ENCODE measurements at regions not wholly inside any gene's neighbourhood (a gene's known extent, or its start where the extent isn't known, plus 50 kb on each side); places are given as distances from the start of the nearest gene placed in this dataset.
A peak's percentile ranks its signal among the peaks of the same experiment; 100 is the strongest.
"Not testable (repeated sequence)": the region's sequence is repeated elsewhere in the genome, so short reads cannot be mapped to it uniquely, and the experiment has no call there.

DNA sequence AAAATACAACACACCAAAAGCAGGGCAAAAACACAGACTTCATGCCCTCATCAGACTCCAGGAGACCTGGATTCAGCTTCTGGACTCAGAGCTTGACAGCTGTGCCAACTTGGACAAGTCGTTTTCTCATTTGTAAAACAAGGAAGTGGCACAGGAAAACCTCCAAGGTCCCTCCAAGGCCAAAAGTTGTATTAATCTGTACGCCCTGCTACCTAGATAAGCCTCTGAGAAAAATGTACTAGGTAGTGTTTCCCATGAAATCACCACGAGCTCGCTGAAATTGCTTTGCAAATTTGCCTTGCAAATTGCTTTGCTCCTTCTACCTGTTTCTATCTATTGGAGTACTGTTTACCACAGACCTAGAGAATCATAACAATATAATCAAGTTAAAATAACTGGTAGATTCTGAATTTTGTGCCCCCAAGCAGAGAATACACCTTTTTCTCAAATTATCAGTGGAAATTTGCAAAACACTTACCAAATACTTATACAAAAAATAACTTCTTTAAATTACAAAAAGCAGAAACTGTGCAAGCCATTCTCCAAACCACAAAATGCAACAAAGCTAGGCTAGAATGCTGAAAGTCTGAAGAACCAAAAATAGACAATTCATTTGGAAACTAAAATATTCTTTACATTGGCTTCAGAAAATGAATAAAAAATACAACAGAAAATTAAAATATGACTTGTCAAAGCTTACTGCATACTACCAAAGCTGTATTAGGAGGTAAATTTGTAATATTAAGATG, 158.1 kb upstream of the CHST15 start:
- Histone ChIP-seq H3K4me3 (no peak overlapping the region), H3K27ac (peak overlapping the region in 2 of 21 experiments; percentile 22 to 38)

DNA sequence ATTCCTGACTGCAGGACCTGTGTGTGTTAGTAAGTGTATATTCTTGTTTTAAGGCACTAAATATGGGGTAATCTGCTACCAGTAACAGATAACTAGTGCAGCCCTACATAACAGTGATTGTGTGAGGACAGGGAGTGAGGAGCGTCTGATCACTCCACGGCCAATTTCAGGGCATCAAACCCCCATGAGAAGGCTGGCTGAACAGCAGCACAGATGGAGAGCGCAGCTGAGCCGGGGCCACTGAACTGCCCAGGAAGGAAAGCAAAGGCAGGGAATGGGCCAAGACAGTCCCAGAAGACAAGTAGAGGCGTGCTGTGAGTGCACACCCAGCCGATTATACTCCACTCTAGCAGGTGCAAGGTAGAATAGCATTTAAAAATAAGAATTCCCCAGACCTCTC, 157.1 kb upstream of the CHST15 start:
- H3K27ac ChIP-seq, result no peak overlapping the region
- H3K4me3 ChIP-seq, result no peak overlapping the region

DNA sequence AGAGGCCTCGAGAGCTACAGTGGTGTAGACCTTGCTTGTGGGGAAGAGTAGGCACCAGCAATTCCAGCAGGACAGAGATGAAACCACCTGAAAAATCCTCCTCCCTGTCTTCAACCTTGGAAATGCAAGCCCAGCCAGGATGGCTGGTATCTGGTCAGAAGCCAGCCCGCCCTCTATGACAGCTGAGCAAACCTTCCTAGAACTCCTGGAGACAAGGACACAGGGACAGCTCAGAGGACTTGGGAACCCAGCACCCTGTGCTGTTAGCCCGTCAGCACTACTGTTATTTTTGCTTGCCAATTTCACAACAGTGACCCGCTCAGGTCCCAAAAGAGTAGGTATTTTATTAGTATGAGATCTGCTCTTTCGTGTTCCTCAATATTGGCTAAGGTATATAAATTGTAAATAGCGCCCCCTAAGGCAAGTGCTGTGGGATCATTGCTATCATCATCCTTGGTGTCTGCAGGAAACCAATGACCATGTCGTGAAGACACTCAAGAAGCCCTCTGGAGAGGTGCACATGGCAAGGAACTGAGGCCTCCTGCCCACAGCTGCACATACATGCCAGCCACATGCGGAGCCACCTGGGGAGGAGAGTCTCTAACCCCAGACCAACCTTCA, 156.5 kb upstream of the CHST15 start:
- no peak overlapping the region for H3K27ac ChIP-seq
- no peak overlapping the region for H3K4me3 ChIP-seq

DNA sequence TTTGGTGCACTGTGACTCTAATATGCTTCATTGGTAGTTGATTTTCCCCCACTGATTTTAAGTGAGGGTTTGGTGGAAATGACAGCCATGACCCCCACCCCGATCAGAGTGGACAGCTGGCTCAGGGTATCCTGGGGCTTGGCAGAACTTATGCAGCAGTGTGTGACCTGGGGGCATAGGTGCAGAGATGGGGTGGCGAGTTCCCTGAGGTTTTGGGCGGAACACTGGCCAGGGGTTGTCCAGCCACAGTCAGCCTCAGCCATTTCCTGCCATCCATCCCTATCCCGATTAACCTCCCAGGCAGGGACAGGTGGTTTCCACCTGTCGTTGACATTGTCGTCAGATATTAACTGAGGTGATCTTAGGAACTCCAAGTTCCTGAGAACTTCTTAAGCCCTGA, 155.8 kb upstream of the CHST15 start:
- no peak overlapping the region for H3K4me3 ChIP-seq

DNA sequence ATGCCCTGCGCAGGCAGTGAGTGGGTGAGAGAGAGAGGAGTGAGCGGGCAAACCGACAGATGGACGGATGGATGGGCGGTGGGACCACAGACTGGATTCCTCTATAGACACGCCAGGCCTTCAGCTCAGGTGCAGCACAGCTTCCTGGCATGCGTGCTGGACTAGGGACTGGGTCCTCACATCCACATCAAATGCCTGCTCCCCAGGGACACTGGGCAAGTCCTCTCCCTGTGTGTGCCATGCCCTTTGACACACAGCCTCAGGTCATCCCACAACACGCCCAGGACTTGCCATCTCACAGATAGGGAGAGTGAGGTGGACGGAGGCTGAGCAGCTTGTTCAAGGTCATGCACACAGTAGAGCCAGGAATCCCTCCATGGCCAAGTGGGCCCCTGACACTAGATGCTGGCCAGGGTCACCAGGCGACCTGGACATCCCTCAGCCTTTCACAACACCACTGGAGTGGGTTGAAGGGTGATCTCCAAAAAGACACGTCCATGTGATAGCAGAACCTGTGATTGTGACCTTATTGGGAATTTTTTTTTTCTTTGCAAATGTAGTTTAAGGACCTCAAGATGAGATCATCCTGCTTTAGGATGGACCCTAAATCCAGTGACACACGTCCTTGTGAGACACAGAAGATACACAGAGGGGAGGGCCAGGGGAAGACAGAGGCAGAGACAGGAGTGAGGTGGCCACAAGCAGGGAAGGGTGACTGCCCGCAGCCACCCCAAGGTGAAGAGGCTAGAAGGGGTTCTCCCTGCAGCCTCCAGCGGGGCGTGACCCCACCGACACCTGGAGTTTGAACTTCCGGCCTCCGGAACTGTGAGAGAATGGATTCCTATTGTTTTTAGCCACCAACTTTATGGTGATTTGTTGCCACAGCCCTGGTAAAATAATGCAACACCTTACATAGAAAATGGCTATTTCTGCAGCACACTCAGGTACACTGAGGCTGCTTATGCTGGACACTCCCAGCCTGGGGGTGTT, 155.0 kb upstream of the CHST15 start:
- no peak overlapping the region for H3K27ac ChIP-seq
- no peak overlapping the region for H3K4me3 ChIP-seq

More for the DNA sequence above, 155.8 kb upstream of the CHST15 start:
- H3K27ac ChIP-seq, result no peak overlapping the region

DNA sequence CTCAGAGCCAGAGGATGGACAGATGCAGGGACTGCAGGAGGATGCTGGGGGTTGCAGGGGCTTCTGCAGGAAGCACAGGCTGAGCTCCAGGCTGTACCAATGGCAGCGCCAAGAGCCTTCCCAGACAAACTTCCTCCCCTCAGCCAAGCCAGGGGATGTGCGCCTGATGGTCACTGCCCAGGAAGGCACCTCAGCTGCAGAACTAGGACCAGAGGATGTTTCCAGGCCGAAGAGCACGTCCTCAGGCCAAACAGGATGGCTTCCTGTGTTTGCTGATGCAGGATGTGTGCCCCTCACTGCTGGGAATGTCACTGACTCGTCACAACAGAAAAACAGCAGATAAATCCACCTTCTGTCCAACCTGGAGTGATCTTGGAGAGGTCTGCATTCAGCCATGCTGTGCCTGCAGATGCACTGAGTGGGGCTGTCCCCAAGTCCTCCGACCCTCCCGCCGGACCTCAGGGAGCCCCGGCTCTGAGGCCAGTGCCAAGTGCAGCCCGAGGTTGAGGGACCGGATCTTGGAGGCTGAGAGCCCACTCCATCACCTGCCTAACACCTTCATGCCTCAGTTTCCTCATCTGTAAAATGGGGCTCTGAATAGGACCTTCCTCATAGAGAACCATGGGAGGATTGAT, 152.5 kb upstream of the CHST15 start:
- Histone ChIP-seq H3K27ac (no peak overlapping the region), H3K4me3 (no peak overlapping the region)

DNA sequence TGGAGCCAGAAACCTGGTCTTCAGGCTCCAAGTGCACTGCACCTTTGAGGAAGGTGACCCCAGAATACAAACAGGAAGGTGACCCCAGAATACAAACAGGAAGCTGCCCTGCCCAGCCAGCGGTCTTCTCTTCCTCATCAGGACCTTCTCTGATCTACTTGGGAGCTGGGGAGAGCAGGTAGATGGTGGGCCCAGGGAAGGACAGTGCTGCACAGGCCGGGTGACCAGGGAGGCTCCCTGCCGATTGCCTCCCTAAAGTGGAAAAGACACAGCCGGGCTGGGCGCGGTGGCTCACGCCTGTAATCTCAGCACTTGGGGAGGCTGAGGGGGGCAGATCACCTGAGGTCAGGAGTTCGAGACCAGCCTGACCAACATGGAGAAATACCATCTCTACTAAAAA, 151.8 kb upstream of the CHST15 start:
- Histone ChIP-seq H3K27ac (no peak overlapping the region), H3K4me3 (no peak overlapping the region)

DNA sequence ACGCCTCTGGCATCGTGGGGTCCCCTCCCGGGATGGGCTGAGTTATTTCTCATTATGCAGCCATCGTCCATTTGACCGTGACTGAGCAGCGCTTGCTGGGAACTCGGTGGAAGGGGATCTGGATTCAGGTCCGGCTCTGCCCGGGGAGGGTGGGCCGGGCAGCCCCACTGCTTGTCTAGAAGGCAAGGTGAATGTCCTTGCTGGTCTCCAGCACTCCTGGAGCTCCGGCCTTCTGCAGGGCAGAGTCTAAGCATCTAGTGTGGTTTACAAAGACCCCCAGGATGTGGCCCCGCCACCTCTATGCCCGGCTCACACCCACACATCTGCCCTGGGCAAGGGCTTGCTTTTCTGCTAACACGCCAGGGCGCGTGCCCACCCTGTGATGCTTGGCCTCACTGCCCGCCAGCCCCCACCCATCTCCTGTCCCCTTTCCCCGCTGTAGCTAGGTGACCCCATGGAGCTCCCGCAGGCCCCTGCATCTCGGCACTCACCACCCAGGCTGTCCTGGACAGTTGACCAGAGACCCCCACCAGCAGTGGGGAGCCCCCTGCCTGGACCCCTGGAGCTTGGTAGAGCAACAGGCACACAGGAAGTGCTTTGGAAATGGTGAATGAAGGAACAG, 151.0 kb upstream of the CHST15 start:
- Histone ChIP-seq H3K4me3 (no peak overlapping the region), H3K27ac (no peak overlapping the region)

DNA sequence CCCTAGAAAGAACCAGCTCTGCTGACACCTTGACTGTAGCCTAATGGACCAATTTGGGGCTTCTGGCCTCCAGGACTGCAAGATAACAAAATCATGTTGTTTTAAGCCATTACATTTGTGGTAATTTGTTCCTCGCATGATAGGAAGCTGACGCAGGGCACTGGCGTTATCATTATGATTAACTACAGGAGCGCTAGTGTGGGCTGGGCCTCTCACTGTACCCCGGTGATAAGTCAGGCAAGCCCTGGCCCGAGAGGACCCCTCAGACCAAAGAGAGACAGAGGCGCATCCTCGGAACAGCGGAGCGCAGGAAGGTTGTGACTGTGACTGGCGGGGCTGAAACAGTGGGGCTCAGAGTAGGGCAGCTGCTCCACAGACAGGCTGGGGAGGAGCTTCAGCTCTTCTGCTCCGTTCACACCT, 150.3 kb upstream of the CHST15 start:
- Histone ChIP-seq H3K4me3 (no peak overlapping the region), H3K27ac (no peak overlapping the region)

DNA sequence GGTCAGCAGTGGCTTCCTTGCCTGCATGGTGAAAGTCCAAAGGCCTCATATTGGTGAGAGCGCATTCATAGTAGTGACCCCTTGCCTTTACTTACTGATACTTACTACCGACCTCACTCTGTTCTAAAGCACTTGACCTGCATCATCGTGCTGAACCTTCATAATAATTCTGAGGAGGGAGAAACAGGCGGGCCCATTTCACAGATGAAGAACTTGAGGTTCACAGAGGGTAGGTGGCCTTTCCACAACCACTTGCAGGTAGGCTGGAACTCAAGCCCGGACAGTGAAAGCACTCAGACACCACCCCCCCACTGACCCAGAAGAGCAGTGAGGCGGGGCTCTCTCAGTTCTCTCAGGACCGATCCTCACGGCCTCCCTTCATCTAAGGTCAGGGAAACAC, 149.4 kb upstream of the CHST15 start:
- Histone ChIP-seq H3K4me3 (no peak overlapping the region), H3K27ac (no peak overlapping the region)

DNA sequence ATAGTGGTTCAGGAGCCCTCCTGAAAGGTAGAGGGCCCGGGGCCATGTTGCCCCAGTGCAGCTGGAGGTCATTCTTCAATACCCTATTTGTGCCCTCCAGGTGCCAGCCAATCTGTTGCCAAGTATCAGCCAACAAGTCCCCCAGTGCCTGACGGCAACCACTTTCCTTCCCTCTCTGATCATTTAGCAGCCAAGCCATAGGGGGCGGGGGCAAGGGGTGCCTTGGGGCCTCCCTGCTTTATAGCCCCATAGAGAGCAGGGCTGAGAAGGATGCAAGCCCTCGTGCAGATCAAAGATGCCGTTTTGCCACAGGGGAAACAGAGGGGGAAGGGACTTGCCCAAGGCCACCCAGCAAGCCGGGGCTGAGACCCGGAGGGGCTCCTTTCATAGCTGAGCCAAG, 149.0 kb upstream of the CHST15 start:
- H3K4me3 ChIP-seq, result no peak overlapping the region
- no peak overlapping the region for H3K27ac ChIP-seq

DNA sequence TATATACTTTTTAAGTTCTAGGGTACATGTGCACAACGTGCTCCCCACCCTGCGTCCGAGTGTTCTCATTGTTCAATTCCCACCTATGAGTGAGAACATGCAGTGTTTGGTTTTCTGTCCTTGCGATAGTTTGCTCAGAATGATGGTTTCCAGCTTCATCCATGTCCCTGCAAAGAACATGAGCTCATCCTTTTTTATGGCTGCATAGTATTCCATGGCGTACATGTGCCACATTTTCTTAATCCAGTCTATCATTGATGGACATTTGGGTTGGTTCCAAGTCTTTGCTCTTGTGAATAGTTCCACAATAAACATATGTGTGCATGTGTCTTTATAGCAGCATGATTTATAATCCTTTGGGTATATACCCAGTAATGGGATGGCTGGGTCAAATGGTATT, 148.1 kb upstream of the CHST15 start:
- H3K27ac ChIP-seq, H3K4me3 ChIP-seq: not testable (repeated sequence)

DNA sequence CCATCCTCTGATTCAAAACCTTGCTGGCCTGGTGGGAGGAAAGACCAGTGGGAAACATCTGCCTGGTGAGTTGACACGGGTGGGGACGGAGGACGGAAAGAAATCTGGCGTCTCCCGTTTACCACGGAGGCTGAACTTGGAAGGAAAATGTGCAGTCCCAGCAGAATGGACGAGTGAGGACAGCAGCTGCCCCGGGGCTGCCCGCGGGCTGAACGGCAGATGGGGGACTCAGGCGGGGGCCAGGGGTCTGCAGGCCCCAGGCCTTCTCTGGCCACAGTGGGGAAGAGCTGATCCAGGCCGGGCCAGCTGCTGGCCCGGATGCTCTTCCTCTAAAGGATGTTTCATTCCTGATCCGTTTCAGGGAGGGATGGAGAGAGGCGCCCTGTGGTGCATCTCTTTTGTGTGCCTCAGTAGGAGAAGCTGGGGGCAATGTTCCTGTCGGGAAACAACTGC, 147.5 kb upstream of the CHST15 start:
- Histone ChIP-seq H3K4me3 (no peak overlapping the region), H3K27ac (peak overlapping the region in 1 of 21 experiments; percentile 50)

DNA sequence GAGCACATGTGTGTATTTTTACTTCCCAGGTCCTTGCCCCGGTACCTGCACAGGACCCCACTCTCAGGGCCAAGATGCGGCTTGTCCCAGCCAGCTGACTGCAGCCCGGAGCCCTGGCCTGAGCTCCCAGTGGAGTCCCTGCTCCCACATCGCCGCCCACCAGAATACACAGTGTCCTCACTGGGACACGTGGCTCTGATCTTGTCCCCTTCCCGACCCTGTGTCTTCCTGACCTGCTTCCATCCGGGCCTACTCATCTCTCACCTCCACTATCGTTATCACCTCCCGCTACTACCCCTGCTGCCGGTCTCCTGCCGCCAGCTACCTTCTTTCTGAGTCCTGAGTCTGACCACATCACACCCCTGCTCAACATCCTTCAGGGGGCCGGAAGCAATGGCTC, 146.3 kb upstream of the CHST15 start:
- no peak overlapping the region for H3K27ac ChIP-seq

DNA sequence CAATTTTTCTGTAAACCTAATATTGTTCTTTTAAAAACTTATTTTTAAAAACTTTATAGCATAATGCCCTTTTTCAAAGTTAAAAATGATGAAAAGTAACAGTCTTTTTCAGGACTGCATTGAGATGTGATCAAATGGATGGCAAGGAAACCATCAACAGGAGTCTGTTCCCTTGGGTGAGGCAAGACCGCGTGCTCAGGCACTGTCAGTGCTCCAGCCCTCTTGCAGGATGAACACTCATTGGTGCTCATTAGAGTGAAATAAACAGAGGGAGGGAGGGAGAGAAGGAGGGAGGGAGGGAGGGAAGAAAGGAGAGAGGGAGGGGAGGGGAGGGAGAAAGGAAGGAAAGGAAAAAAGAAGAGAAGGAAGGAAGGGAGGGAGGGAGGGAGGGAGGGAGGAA, 145.7 kb upstream of the CHST15 start:
- Histone ChIP-seq H3K27ac (no peak overlapping the region), H3K4me3 (no peak overlapping the region)

More for the DNA sequence above, 146.3 kb upstream of the CHST15 start:
- no peak overlapping the region for H3K4me3 ChIP-seq

DNA sequence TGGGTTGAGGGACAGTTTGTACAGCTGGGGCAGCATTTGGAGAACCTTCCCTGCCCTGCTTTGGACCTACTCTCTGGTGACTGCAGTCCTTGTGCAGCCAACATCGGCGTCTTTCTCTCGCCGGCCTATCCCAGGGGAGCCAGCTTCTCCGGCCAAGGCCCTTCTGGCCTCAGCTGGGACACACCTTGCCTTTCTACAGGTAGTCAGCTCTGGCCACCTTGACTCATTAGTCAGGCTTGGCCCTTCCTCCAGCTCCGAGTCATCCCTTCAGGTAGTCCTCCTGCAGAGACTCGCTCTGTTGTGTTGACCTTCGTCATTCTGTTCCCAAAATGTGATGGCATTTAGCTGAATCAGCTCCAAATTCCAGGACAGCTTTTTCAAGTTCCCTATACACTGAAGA, 145.0 kb upstream of the CHST15 start:
- Histone ChIP-seq H3K27ac (no peak overlapping the region), H3K4me3 (no peak overlapping the region)

DNA sequence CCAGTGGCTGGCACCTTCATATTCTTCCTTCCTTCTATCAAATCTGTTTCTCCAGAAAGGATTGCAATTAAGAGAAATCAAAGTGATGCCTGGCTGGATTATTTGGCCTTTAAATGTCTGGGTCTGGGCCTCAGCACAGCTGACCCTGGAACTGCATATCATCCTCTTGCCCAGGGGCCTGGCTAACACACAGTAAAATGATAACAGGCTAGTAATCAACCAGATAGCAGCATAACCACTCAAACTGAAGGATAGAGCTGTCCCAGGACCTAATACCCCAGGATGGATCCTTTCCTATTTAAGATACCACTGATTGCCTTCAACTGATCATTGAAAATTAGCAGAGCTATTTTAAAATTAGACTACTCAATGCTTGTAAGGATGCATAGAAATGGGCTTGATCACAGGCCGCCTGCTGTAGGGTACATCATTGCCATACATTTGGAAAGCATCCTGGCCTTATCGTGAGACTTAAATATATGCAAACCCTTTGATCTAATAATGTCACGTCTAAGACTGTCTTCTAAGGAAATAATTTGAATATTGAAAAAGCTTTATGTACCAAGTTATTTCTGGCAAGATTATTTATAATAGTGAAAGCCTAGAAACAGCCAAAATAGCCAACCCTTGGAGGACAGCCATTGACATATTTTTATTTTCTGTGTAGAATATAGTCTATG, 144.0 kb upstream of the CHST15 start:
- no peak overlapping the region for H3K27ac ChIP-seq
- no peak overlapping the region for H3K4me3 ChIP-seq

DNA sequence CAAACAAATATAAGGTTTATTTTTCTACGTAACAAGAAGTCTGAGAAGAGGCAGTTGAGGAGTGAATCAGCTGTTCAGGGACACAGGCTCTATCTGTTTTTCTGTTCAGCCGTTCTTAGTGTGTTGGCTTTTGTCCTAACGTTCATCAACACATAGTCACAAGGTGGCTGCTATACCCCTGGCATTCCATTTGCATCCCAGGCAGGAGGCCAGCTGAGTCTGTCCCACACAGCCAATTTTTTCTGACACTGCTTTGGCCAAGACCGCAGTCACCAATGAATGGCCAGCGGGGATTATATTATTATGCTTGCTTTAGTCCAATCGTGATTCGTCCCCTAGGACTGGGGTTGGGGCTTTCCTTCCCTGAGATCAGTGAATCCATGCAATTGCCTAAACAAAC, 143.4 kb upstream of the CHST15 start:
- H3K27ac ChIP-seq, result no peak overlapping the region
- H3K4me3 ChIP-seq, result no peak overlapping the region

DNA sequence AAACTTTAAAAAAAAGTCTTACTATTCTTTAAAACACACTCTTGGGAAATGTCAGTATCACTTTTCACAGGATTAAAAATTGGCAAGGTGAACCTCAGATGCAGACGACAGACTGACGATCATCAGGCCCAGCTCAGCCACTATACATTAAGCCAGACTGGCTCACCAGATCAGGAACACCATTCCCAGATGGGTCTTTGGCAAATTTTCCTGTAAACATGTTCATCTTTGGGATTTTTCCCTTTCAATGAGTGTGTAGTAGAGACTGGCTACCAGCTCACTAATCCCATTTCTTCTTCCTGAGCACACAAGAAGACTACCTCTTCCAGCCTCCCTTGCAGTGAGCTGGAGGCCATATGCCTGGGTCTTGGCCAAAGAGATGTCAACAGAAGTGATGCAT, 142.7 kb upstream of the CHST15 start:
- H3K27ac ChIP-seq, result no peak overlapping the region

More for the DNA sequence above, 142.7 kb upstream of the CHST15 start:
- no peak overlapping the region for H3K4me3 ChIP-seq
